Duodenal mucosa (tissue), 2 donors: ENCODE measurements at regions not wholly inside any gene's neighbourhood (a gene's known extent, or its start where the extent isn't known, plus 50 kb on each side); places are given as distances from the start of the nearest gene placed in this dataset.

Source experiments
- H3K27ac ChIP-seq: one replicate; pipeline ENCODE4 v1.7.0; 2013; ENCODE audit warnings: low read depth, low read length
- H3K27me3 ChIP-seq, 2 donors: one replicate each; pipeline ENCODE4 v1.7.0; 2013; ENCODE audit warnings: low read length in 2 of 2, control low read depth in 1 of 2; ENCODE audit not compliant: insufficient read depth in 2 of 2, control insufficient read depth in 1 of 2
- H3K36me3 ChIP-seq, 2 donors: one replicate each; pipeline ENCODE4 v1.7.0; 2013; ENCODE audit warnings: low read length in 2 of 2, control low read depth in 1 of 2; ENCODE audit not compliant: insufficient read depth in 2 of 2, control insufficient read depth in 1 of 2
- H3K4me1 ChIP-seq, 2 donors: one replicate each; pipeline ENCODE4 v1.7.0; 2013; ENCODE audit warnings: low read length in 2 of 2, control low read depth in 1 of 2; ENCODE audit not compliant: insufficient read depth in 2 of 2, control insufficient read depth in 1 of 2
- H3K4me3 ChIP-seq, 2 donors: one replicate each; pipeline ENCODE4 v1.7.0; 2013; ENCODE audit warnings: low read length in 2 of 2, low read depth in 1 of 2
- H3K9ac ChIP-seq, 2 donors: one replicate each; pipeline ENCODE4 v1.7.0; 2013; ENCODE audit warnings: low read length in 2 of 2, low read depth in 1 of 2
- H3K9me3 ChIP-seq, 2 donors: one replicate each; pipeline ENCODE4 v1.7.0; 2013; ENCODE audit warnings: low read length in 2 of 2, control low read depth in 1 of 2; ENCODE audit not compliant: control insufficient read depth in 1 of 2

GRCh38 chr1:193658081-193658480 is 471.7 kb upstream of the B3GALT2 start:
- Histone ChIP-seq H3K4me1 (peaks cover 0 to 6% of the 10 kb centered on the region in 2 donors), H3K9me3 (peaks cover 7 to 12% of the 10 kb centered on the region in 2 donors), H3K9ac (no peak overlapping the region), H3K36me3 (no peaks in the 10 kb centered on the region), H3K27me3 (no peaks in the 10 kb centered on the region), H3K27ac (no peak overlapping the region), H3K4me3 (no peak overlapping the region)

GRCh38 chr1:193657552-193657951 is 471.1 kb upstream of the B3GALT2 start:
- H3K27ac ChIP-seq, result no peak overlapping the region
- H3K27me3 ChIP-seq, result no peaks in the 10 kb centered on the region
- no peak overlapping the region for H3K4me3 ChIP-seq
- H3K36me3 ChIP-seq, result no peaks in the 10 kb centered on the region
- H3K9me3 ChIP-seq, result peaks cover 7 to 12% of the 10 kb centered on the region in 2 donors
- peaks cover 0 to 6% of the 10 kb centered on the region in 2 donors for H3K4me1 ChIP-seq
- no peak overlapping the region for H3K9ac ChIP-seq

- Histone ChIP-seq H3K4me1 (peaks cover 0 to 6% of the 10 kb centered on the region in 2 donors), H3K9me3 (peaks cover 7 to 12% of the 10 kb centered on the region in 2 donors), H3K36me3 (no peaks in the 10 kb centered on the region), H3K9ac (no peak overlapping the region), H3K4me3 (no peak overlapping the region), H3K27me3 (no peaks in the 10 kb centered on the region), H3K27ac (no peak overlapping the region)
Observed at GRCh38 chr1:193656841-193657240, 470.4 kb upstream of the B3GALT2 start.

GRCh38 chr1:193654951-193655735 is 468.7 kb upstream of the B3GALT2 start:
- no peaks in the 10 kb centered on the region for H3K36me3 ChIP-seq
- H3K4me3 ChIP-seq, result no peak overlapping the region
- no peaks in the 10 kb centered on the region for H3K27me3 ChIP-seq

GRCh38 chr1:193649587-193649986 is 463.2 kb upstream of the B3GALT2 start:
- no peaks in the 10 kb centered on the region for H3K27me3 ChIP-seq
- H3K27ac ChIP-seq, result no peak overlapping the region
- no peaks in the 10 kb centered on the region for H3K4me1 ChIP-seq
- peaks cover 3 to 12% of the 10 kb centered on the region in 2 donors for H3K9me3 ChIP-seq
- H3K36me3 ChIP-seq, result no peaks in the 10 kb centered on the region
- H3K9ac ChIP-seq, result no peak overlapping the region
- no peak overlapping the region for H3K4me3 ChIP-seq

More at GRCh38 chr1:193654951-193655735, 468.7 kb upstream of the B3GALT2 start:
- Histone ChIP-seq H3K4me1 (peaks cover 0 to 6% of the 10 kb centered on the region in 2 donors), H3K27ac (no peak overlapping the region), H3K9ac (no peak overlapping the region), H3K9me3 (peaks cover 7 to 12% of the 10 kb centered on the region in 2 donors)

GRCh38 chr1:193634876-193635275 is 448.5 kb upstream of the B3GALT2 start:
- Histone ChIP-seq H3K9ac (no peak overlapping the region), H3K27me3 (no peaks in the 10 kb centered on the region), H3K4me1 (no peaks in the 10 kb centered on the region), H3K4me3 (no peak overlapping the region), H3K36me3 (no peaks in the 10 kb centered on the region), H3K27ac (no peak overlapping the region), H3K9me3 (no peaks in the 10 kb centered on the region)

GRCh38 chr1:193634470-193634869 is 448.1 kb upstream of the B3GALT2 start:
- Histone ChIP-seq H3K9ac (no peak overlapping the region), H3K4me3 (no peak overlapping the region), H3K36me3 (no peaks in the 10 kb centered on the region), H3K9me3 (no peaks in the 10 kb centered on the region), H3K4me1 (no peaks in the 10 kb centered on the region), H3K27ac (no peak overlapping the region), H3K27me3 (no peaks in the 10 kb centered on the region)

GRCh38 chr1:193633991-193634390 is 447.6 kb upstream of the B3GALT2 start:
- no peak overlapping the region for H3K4me3 ChIP-seq
- no peaks in the 10 kb centered on the region for H3K4me1 ChIP-seq
- no peaks in the 10 kb centered on the region for H3K9me3 ChIP-seq
- H3K27ac ChIP-seq, result no peak overlapping the region
- no peaks in the 10 kb centered on the region for H3K36me3 ChIP-seq
- H3K27me3 ChIP-seq, result no peaks in the 10 kb centered on the region
- no peak overlapping the region for H3K9ac ChIP-seq

GRCh38 chr1:193633093-193633492 is 446.7 kb upstream of the B3GALT2 start:
- no peaks in the 10 kb centered on the region for H3K4me1 ChIP-seq
- no peaks in the 10 kb centered on the region for H3K9me3 ChIP-seq
- H3K4me3 ChIP-seq, result no peak overlapping the region
- H3K36me3 ChIP-seq, result no peaks in the 10 kb centered on the region
- no peak overlapping the region for H3K9ac ChIP-seq
- H3K27me3 ChIP-seq, result no peaks in the 10 kb centered on the region
- no peak overlapping the region for H3K27ac ChIP-seq

GRCh38 chr1:193631306-193631705 is 444.9 kb upstream of the B3GALT2 start:
- Histone ChIP-seq H3K36me3 (no peaks in the 10 kb centered on the region), H3K4me1 (no peaks in the 10 kb centered on the region), H3K27me3 (no peaks in the 10 kb centered on the region), H3K9ac (no peak overlapping the region), H3K9me3 (no peaks in the 10 kb centered on the region), H3K27ac (no peak overlapping the region), H3K4me3 (no peak overlapping the region)
